ENCODE measurements at regions not wholly inside any gene's neighbourhood (a gene's known extent, or its start where the extent isn't known, plus 50 kb on each side); places are given as distances from the start of the nearest gene placed in this dataset.

DNA sequence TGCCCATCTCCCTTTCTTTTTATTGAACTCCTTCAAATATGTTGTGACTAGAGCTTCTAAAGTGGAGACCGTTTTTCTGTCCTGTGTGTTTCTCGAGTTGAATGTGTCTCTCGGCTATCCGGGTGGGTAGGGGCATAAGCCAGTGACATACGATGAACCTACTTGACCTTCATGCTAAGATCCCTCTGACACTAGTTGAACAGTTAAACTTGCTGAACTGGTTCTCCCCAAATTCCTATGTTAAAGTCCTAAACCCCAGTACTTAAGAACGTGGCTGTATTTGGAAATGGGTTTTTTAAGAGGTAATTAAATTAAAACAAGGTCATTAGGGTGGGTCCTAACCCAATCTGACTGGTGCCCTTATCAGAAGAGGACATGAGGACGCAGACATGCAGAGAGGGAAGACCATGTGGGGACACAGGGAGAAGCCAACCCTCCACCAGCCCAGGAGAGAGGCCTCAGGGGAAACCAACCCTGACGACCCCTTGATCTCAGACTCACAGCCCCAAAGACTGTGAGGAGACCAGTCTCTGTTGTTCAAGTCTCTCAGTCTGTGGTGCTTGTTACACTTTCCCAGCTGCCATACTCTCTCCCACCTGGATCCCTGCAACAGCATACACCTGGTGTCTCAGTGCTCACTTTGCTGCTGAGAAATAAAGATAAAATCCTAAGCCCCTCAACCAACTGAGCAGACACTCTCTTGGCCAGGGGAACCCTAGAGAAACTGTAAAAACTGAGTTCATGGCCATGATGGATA, 208.4 kb downstream of the MYLK4 start:
- no peak for DNase-seq (ENCODE audit: low read depth in 3 of 3, low spot score in 1 of 3)

DNA sequence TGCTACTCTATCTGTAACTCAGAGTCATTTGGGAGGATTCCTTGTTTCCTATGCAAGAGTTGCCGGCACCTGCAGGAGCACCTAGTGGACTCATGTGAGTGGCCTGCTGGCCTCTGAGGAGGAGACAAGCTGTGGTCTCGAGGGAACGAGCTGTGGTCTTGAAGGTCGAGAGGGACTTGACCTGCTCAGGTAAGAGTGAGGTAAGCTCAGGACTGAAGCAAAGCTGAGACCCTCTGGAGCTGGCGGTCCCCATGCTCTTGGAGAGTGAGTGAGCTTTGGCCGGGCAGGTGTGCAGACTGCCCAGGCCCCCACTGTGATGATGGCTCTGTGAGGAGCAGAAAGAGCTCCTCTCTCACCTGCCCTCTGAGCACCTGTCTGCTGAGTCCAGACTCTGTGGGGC, 214.3 kb downstream of the MYLK4 start:
- DNase-seq (ENCODE audit: low read depth in 3 of 3, low spot score in 1 of 3): no peak

DNA sequence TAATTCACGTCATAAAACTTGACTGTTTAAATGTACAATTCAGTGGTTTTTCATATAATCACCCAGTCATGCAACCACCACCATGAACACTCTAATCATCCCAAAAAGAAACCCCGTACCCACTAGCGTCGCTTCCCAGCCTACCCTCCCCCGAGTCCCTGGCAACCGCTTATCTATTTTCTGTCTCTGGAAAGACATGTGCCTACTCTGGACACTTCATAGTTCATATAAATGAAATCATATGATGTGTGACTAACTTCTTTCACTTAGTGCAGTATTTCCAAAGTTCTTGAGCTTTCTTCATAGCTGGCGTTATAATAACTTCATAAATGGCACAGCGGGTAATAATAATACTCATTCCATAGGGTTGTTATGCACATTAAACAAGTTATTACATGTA, 215.2 kb downstream of the MYLK4 start:
- no peak for DNase-seq (ENCODE audit: low read depth in 3 of 3, low spot score in 1 of 3)

DNA sequence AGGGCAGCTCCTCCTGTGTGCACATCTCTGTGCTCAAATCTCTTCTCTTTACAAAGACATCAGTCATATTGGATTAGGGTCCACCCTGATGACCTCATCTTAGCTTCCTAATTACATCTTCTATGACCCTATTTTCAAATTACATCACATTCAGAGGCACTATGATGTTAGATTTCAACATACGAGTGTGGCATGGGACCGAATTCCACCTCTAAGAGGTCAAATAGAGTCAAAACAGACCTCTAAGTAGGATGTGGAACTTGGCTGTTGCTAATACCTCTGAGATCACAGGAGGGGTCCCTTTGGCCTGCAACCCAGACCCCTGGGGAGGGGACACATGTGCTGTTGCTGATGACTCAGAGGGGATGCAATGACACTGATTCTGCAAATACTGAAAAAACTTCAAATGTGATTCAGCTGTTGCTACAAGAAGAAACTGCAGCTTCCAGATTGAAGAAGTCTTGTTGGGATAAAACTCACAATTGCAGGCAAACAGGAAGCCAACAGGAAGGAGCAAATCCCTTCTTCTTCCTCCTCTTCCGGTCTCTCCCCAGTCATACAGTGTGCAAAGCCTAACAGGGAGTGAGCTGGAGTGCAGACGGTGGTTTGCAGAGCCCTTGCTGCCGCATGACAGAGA, 216.2 kb downstream of the MYLK4 start:
- no peak for DNase-seq (ENCODE audit: low read depth in 3 of 3, low spot score in 1 of 3)

DNA sequence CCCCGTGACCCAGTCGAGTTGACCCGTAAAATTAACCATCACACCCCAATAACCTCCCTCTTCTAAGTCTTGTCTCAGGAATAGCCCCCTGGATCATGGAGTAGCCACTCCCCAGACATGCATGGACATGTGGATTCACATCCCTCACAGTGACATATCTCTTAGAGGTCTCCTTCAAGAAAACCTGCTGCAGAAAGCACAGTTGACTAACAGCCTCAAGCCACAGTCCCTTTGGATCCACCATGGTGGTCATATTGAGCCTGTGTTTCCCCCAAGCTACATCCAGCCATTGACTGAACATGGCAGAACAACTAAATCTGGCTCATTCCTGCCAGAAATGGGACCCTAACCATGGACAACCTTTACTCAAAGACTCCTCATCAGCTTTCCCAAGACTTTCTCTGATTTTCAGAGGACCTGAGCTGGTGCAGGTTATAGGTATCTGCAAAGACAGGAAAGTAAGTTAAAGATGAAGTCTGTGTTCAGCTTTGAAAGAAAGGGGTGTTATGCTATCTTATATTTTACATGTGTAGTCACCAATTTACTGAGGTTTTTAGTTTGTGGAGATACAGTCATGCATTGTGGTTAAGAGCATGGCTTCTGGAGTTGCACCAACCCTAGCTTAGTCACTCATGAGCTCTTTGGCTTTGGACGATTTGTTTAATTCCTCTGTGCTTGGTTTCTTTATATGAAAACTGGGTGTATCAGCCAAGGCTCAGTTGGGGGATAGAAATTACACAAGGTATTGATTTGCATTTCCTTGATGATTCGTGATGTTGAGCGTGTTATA, 219.1 kb downstream of the MYLK4 start:
- DNase-seq (ENCODE audit: low read depth in 3 of 3, low spot score in 1 of 3): no peak

DNA sequence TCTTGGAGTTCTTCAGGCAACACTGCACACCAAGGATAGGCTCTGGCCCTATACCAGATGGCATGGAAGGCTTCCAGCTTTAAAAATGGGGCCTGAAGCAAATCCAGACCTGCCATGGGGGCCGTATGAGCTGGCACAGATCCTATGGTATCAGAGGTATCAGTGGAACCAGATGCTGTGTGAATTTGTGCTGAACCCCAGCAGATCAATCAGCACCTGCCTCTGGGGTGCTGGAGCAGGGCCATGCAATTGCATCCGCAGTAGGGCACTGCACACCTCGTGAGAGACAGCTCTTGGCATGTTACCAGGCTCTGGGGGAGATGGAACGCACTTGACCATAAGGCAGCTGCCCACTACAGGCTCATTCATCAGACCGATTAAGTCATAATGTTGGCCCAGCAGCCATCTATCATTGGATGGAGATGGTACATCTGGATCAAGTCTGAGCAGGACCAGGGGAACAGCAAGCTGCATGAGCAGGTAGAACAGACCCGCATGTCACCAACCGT, 221.5 kb downstream of the MYLK4 start:
- no peak for DNase-seq (ENCODE audit: low read depth in 3 of 3, low spot score in 1 of 3)

DNA sequence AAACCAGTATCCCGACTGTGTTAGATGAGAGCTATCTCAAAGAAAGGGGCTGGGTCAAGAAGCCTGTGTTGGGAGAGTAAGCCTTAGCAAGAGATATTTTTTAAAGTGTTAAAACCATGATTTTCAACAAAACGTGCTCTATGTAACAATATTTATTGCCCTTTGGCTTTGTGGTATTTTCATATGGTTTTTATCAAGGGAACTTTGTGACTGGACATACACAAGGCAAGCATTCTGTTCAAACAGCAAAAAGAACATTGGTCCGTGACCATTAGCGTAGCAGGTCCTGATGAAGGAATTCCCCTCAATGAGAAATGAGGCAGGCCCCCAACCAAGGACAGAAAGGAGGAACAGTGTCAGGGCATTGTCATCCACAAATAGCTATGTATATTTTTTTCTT, 222.6 kb downstream of the MYLK4 start:
- no peak for DNase-seq (ENCODE audit: low read depth in 3 of 3, low spot score in 1 of 3)

DNA sequence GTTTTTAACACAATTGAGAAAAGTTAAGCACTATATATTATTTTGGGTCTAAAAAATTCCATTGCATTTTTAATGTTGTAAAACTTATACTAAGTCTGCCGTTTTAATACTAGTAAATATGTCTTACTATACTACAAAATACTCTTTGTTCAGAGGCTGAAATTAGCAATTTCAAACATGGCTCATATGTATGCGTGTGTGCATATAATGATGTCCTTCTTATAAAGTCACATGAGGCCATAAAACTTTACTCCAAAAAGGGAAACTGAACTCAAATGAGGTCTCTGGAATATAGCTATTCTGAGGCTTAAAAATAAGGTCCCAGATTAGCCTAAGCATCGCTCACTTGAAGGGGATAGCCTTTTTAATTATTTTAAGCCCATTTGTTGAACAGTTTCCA, 224.0 kb downstream of the MYLK4 start:
- no peak for DNase-seq (ENCODE audit: low read depth in 3 of 3, low spot score in 1 of 3)

DNA sequence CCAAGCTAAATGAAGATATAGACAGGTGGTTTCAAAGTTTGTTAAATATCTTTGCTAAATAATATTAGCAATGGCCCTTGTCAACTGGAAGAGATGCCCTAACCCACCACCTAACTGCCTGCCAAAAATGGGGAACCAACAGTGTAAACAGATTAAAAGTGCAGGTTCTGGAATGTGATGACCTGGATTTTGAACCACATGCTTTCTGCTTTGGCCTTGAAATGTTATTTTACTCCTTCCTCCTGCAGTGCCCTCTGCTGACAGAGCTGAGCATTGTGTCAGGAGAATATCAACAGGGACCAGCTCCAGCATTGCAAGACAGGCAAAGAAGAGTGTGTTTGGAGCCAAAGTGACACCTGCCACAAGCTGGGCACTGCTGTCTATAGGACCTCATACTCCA, 226.6 kb downstream of the MYLK4 start:
- DNase-seq (ENCODE audit: low read depth in 3 of 3, low spot score in 1 of 3): no peak

DNA sequence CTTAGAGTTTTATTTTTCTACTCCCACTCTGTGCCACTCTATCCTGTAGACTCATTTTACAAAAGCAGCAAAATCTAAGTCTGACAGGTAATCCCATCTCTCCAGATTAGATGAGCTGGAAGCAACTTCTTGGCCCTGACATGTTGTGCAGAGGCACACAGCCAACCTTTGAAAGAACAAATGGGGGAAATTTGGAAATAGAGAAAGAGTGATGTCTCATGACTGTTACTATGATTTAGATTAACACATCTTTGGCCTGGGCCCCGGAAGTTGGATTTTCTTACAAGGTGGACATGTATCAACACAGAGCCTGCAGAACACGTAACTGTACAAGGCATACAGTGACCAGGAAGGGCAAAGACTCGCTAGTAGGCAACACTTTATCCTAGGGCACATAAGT, 227.7 kb downstream of the MYLK4 start:
- no peak for DNase-seq (ENCODE audit: low read depth in 3 of 3, low spot score in 1 of 3)

DNA sequence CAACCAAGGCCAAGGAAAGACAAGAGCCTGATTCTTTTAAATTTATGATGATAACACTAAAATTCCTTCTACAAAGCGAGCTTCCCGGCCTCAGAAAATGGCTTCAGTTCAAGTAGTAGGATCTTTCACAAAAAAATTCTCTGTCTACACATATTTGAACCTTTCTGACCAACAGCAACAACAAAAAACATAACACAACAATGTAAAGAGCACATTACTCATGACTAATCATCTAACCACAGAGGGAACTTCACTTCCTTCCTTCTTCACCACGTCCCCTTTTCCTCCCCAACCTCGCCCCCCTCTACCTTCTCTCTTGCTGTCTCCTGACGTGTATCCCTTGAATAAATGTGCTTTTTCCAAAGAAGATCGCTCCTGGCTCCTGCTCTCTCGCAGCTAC, 228.2 kb downstream of the MYLK4 start:
- DNase-seq (ENCODE audit: low read depth in 3 of 3, low spot score in 1 of 3): no peak

DNA sequence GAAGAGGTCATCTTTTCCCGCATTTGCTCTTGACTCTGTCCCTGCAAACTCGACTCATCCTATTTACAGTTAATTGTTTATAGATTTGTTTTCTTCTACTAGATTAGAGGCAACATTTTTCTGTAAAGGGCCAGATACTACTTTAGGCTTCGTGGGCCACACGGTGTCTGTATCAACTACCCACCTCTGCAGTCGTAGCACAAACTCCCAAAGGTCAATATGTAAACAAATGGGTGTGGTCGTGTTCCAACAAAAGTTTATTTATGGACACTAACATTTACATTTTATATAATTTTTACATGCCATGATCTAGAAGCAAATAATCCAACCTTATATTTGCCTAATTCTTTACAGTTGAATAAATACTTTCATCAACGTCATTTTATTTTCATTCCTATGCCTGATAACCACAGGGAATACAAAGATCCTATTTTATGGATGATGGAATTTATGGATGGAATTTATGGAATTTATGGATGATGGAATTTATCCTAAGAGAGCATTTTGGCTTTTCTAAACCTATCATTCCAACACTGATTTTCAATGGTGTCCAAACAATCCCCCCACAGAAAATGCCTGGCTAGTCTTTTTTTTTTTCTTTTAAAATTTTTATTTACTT, 232.8 kb downstream of the MYLK4 start:
- DNase-seq (ENCODE audit: low read depth in 3 of 3, low spot score in 1 of 3): no peak

DNA sequence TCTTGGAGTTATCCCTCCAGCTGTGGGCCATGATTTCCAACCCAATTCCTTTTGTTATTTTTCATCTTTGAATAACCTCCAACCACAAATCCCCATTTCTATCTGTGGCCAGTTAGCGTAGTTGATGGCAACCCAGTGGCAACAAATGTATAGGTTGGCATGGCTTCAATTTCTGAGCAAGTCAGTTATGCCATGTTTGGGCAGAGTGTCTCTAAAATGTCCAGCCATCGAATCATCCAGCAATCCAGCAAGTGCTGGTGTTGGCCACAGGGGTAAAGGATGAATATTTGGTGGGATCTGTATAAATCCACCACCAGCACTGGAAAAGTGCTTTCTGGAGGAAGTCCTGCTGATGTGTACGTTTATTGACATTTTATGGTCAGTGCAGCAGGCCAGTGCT, 233.3 kb downstream of the MYLK4 start:
- no peak for DNase-seq (ENCODE audit: low read depth in 3 of 3, low spot score in 1 of 3)

DNA sequence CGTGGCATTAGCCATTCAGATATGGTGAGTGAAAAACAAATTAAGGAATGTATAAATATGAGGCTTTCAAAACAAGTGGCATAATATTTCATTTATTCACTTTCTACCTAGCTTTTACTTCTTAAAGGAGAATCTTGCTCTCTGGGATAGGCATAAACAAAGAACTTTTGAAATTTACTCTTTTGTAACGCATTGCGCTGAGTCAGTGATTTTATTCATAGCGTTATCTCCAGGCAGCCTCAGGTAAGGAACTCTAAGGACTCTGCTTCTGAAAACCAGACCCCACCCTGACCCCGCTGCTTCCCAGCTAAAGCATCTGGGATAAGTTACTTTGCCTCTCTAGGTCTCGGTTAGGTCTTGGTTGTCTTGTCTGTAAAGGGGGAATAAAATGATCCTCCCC, 234.7 kb downstream of the MYLK4 start:
- DNase-seq (ENCODE audit: low read depth in 3 of 3, low spot score in 1 of 3): no peak

DNA sequence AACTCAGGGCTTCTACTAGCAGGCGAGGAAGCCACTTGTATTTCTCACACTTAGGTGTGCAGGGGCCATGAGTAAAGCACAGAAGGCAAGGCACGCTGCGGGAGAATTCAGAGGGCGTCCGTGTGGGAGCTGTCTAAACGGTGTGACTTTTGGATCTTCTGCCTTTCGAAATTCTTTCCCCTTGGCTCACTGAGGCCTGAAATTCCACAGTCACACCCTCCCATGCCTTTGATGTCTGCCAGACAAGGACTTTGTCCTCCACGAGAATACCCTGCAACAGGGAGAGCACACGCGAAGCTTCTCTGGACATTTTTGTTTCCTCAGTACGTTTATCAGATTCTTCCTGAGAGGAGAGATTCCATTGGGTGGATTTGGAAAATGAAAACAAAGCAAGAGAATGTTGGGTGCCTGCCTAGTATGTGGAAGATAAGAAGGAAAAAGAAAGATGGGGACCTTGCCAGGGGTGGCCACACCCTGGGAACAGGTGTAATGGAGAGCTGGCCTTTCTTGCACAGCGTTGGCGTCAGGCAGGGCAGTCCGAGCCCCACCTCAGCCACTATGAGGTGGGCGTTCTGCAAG, 235.7 kb downstream of the MYLK4 start:
- DNase-seq (ENCODE audit: low read depth in 3 of 3, low spot score in 1 of 3): no peak

DNA sequence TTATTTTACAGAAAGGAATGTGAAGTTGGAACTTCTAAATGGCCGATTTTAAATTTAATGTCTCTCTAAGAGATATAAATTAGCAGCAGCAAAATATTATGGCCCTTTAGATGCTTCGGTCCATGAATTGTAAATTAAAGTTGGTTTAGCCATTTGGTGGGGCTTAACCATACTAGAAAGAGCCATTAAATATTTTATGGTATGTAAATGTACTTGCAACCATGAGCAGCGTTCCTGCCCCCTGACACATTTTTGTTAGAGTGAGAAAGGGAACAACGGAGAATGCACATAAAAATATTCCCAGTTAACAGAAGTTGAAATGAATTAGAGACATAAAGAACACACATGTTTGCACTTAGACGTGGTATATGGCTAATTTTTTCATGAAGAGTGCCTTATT, 237.9 kb downstream of the MYLK4 start:
- no peak for DNase-seq (ENCODE audit: low read depth in 3 of 3, low spot score in 1 of 3)

DNA sequence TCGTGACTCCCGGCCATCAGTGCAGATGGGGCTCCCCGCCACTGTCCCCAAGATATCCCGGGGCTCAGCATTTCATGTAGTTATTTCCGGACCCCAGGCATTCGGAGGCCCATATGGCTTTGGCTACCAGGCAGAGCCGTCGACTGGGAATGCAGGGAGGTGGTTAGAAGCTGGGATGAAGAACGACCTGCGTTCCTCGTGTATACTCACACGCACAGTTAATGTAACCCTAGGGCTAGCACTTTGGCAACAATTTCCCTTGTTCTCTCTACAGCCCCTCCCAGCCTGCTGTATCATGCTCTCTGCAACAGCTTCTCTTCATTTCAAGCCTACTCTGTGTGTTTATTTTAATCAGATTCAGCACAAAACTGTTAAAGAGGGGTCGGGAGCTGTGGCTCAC, 240.4 kb downstream of the MYLK4 start:
- DNase-seq (ENCODE audit: low read depth in 3 of 3, low spot score in 1 of 3): no peak

DNA sequence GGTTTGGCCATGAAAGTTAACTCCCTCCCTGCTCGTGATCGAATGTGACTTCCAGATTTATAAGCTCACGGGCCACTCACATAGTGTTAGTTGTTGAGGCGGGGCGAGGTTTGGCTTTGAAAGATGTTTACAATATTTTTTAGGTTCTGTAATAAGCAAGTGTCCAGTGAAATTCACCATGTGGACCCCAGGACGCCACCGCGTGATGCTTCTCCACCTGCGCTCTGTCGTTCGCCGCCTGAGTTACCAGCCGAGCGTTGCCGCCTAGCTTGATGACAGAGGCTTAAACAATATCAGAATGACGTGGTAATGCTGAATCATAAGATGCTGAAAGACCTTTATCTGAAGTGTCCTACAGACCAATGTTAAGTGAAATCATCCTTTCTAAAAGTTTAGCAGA, 241.0 kb downstream of the MYLK4 start:
- DNase-seq (ENCODE audit: low read depth in 3 of 3, low spot score in 1 of 3): no peak

DNA sequence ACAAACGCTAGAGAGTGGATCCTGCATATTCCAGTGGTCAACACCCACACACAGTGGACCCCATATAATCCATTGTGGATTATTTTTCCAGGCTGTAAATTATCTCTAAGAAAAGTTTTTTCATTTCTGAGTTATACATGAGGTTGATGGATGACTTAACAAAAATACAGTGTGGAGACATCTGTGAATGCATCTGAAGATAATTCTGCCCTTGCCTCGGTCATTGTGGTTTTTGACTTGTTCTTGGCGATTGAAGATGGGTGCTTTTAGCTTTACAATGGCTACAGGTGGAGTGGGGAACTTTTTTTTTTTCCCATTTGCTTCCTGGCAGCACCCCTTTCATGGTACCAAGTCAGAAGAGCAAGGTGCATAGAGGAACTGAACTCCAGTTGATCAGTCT, 242.7 kb downstream of the MYLK4 start:
- DNase-seq (ENCODE audit: low read depth in 3 of 3, low spot score in 1 of 3): no peak

DNA sequence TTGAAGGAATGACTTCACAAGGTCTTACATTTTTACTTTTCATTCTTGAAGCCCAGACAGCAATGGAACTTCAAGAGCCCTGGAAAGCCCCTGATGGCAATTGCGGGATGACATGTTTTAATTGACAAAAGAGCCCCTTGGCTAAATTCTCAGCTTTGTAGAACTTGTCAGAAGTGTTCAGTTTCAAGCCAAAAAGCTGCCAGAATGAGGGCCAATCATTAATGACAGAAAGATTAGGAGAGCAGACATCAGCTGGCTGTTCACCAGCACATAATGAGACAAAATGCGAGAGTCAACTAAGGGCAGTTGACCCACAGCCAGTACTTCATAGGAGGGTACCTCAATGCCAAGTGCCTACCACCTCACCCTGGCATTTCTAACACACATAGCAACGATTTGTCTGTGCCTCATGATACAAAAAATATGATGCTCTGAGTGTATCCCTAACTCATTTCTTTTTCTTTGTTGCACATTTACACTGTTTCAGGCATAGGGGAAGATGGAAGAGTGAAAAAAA, 243.1 kb downstream of the MYLK4 start:
- no peak for DNase-seq (ENCODE audit: low read depth in 3 of 3, low spot score in 1 of 3)

DNA sequence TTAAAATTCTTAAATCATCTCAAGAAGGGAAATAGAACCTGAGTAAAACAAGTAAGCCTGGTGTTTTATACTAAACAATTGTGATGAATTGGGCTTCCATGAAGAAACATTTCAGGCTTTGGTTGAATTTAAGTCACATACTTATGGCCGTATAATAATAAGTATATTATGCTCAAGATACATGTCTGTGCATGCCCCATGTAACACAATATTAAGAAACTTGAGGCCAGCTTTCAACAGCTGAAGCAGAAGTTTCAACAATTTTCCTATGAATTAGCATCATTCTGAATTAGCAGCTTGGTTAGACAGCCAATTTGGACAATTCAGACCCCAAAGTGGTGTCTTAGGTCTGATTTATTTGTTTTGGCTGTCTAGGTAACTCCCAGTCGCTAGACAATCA, 243.7 kb downstream of the MYLK4 start:
- DNase-seq (ENCODE audit: low read depth in 3 of 3, low spot score in 1 of 3): no peak
